Subcutaneous abdominal adipose tissue (tissue), 5 donors: ENCODE measurements at regions not wholly inside any gene's neighbourhood (a gene's known extent, or its start where the extent isn't known, plus 50 kb on each side); places are given as distances from the start of the nearest gene placed in this dataset.

Experiments used
- H3K27ac ChIP-seq: one replicate; pipeline ENCODE4 v1.7.0; 2013; ENCODE audit warnings: low read depth, mild to moderate bottlenecking, inconsistent platforms, low read length, moderate library complexity
- H3K27me3 ChIP-seq, 5 donors: one replicate each; pipeline ENCODE4 v1.7.0; 2013; ENCODE audit warnings: low read length in 5 of 5, inconsistent platforms in 1 of 5; ENCODE audit not compliant: control insufficient read depth in 5 of 5, insufficient read depth in 4 of 5
- H3K36me3 ChIP-seq, 5 donors: one replicate each; pipeline ENCODE4 v1.7.0; 2013; ENCODE audit warnings: low read length in 5 of 5; ENCODE audit not compliant: control insufficient read depth in 5 of 5, insufficient read depth in 5 of 5
- H3K4me1 ChIP-seq, 5 donors: one replicate each; pipeline ENCODE4 v1.7.0; 2013; ENCODE audit warnings: low read length in 5 of 5, mild to moderate bottlenecking in 3 of 5, moderate library complexity in 1 of 5; ENCODE audit not compliant: control insufficient read depth in 5 of 5, insufficient read depth in 5 of 5
- H3K4me3 ChIP-seq, 5 donors: one replicate each; pipeline ENCODE4 v1.7.0; 2013; ENCODE audit warnings: low read length in 5 of 5, low read depth in 1 of 5
- H3K9ac ChIP-seq, 5 donors: one replicate each; pipeline ENCODE4 v1.7.0; 2013; ENCODE audit warnings: low read length in 5 of 5, mild to moderate bottlenecking in 4 of 5, moderate library complexity in 3 of 5
- H3K9me3 ChIP-seq, 5 donors: one replicate each; pipeline ENCODE4 v1.7.0; 2013; ENCODE audit warnings: low read length in 5 of 5; ENCODE audit not compliant: control insufficient read depth in 5 of 5
- donor health status: healthy.
- donor health status: healthy.
- donor health status: healthy.
- donor health status: healthy.
- donor health status: healthy.

DNA sequence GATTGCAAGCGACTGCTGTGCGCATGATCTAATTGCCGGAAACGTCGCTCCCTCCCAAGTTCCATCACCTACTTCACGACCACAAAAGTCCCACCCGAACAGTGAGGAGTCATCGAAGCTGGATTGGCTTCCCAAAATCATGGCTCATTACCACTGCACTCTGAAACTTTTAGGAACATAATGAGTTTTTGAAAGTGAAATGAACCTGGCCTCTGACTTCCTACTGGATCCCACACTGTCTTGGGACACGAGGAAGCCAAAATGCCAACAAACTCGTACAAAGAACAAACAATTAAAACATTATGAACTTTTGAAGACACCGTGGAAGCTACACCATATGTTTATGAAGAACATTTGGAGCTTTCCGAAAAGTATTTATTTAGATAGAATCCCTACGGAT is 334.8 kb upstream of the TMPO start:
- Histone ChIP-seq H3K4me1 (peaks cover 0 to 10% (median 3%) of the 10 kb centered on the region in 5 donors), H3K27me3 (no peaks in the 10 kb centered on the region), H3K36me3 (no peaks in the 10 kb centered on the region), H3K4me3 (no peak overlapping the region), H3K9ac (no peak overlapping the region), H3K9me3 (no peaks in the 10 kb centered on the region), H3K27ac (no peak overlapping the region)

DNA sequence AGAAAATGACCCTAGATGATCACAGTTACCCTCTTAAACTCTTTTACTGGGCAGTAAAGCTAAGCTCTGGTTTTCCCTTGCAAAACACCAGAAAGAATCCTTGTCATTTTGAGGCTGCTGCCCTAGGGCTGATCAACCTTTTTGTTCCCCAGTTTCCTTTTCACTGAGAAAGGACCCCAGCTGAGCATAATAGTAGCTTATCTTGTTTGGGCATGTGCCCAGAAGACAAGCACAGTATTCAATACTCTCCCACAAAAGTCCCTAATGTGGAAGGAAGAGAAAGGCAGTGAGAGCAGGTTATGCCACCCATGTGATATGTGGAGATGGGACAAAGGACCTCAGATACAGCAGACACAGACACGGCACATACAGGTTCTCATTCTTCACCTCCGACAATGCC is 332.6 kb upstream of the TMPO start:
- Histone ChIP-seq H3K9me3 (no peaks in the 10 kb centered on the region), H3K4me1 (no peaks in the 10 kb centered on the region), H3K27me3 (no peaks in the 10 kb centered on the region), H3K4me3 (no peak overlapping the region), H3K27ac (no peak overlapping the region), H3K9ac (no peak overlapping the region), H3K36me3 (no peaks in the 10 kb centered on the region)

DNA sequence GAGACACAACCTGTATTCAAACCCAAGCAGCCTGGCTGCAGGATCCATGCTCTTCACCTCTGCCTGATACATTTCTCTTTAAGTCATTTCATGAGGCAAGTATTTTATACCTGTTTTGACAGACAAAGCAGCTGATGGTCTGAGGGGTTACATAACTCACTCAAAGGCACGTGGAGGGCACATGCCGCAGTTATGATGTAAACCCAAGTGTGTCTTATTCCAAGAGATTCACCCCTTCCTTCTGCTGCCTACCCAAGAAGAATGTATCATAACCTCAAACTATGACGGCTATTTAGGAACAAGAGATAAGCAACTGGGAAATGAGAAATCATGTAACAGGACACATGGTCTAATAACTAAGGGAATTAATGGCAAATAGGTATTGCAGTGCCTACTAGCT is 329.8 kb upstream of the TMPO start:
- Histone ChIP-seq H3K27ac (no peak overlapping the region), H3K9me3 (no peaks in the 10 kb centered on the region), H3K9ac (no peak overlapping the region), H3K27me3 (no peaks in the 10 kb centered on the region), H3K4me1 (no peaks in the 10 kb centered on the region), H3K36me3 (no peaks in the 10 kb centered on the region), H3K4me3 (no peak overlapping the region)

DNA sequence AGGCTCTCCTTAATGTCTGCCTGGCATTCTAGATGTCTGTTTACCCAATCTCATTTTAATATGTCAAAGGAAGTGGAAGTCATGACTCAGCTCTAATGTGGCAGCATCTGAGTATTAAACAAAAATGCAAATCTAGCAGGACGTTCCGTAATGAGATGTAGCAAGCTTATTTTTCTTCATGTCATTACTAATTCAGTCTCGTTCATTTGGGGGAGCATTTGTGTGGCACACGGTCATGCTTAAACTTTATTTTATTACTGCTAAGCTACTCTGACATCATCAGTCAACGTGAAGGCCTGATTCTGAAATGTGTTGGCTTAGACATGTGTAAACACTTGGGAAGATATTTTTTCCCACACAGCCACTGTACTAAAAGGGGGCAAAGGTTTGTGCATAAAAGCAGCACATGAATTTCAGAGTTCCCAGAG is 326.7 kb upstream of the TMPO start:
- H3K27ac ChIP-seq, result no peak overlapping the region
- no peaks in the 10 kb centered on the region for H3K36me3 ChIP-seq
- no peaks in the 10 kb centered on the region for H3K4me1 ChIP-seq
- no peaks in the 10 kb centered on the region for H3K9me3 ChIP-seq
- no peak overlapping the region for H3K9ac ChIP-seq
- no peak overlapping the region for H3K4me3 ChIP-seq
- H3K27me3 ChIP-seq, result no peaks in the 10 kb centered on the region

DNA sequence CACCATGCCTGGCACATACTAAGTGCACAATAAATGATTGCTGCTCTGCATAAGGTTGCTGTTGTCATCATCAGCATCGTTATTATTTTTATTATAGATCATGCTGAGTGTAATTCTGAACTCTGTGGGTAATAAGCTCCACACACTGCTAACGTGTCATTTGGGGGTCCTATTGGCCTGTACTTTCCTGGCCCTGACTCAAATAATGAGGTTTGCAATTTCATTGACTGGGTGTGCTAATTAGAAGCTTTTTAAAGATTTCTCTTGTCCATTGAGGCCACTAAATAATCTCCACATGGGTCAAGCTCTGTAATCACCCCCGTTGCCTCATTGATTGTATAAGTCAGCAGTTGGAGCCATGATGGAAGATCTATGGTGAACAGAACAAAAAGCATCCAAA is 320.8 kb upstream of the TMPO start:
- Histone ChIP-seq H3K27me3 (no peaks in the 10 kb centered on the region), H3K9me3 (no peaks in the 10 kb centered on the region), H3K4me1 (no peaks in the 10 kb centered on the region), H3K4me3 (no peak overlapping the region), H3K36me3 (no peaks in the 10 kb centered on the region), H3K27ac (no peak overlapping the region), H3K9ac (no peak overlapping the region)

DNA sequence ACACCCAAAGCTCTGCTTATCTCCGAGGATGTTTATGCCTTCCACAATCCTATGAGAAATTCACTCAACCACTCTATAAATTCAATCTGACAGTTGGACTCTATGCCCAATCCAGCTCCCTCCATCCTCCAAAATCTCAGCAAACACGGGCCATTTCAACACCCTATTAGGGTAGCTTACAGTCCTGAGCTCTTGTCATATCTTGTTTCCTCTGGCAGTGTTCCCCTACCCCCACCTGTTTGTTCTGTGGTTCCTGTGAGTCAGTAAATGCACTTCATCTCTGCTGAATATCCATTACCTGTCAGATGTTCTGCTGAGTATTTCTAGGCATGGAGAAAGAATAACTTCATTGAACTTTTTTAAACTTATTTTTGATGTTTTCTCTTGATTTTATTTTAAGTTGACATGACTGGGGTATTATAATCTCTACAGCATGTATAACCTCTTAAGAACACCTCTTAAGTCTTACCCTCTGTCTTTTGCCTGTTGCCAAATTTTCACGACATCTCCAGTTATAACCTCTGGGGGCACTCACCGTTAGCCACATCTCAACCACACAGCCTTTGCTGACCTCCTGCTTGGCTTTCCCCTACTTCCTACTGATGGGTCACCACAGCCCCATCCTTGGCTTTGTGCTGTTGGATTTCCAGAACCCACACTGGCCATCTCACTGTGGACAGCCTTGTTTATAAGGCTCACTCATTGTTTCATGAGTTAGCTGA is 317.0 kb upstream of the TMPO start:
- H3K9me3 ChIP-seq, result no peaks in the 10 kb centered on the region
- H3K27ac ChIP-seq, result no peak overlapping the region
- no peaks in the 10 kb centered on the region for H3K4me1 ChIP-seq
- H3K4me3 ChIP-seq, result no peak overlapping the region
- H3K36me3 ChIP-seq, result no peaks in the 10 kb centered on the region
- no peak overlapping the region for H3K9ac ChIP-seq
- H3K27me3 ChIP-seq, result no peaks in the 10 kb centered on the region

DNA sequence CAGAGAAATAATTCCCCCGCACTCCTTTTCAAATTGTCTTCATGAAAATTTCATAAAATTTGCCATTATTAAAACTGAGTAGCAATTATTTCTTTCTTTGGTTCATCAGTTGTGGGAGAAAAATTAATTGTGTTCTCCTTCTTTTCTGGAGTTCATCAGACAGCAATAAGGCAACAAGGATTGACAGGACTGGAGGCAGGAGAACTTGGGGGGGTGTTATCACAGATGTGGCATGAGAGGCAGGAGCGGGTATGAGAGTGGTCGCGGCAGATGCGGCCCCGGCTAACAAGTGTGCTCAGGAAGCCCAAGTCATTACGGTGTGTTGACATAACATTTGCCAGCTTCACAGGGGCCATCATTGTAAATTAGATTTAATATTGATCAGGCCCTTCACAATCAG is 306.6 kb upstream of the TMPO start:
- no peak overlapping the region for H3K9ac ChIP-seq
- H3K27me3 ChIP-seq, result no peaks in the 10 kb centered on the region
- no peak overlapping the region for H3K27ac ChIP-seq
- no peaks in the 10 kb centered on the region for H3K36me3 ChIP-seq
- peaks cover 0 to 10% (median 8%) of the 10 kb centered on the region in 5 donors for H3K4me1 ChIP-seq
- H3K9me3 ChIP-seq, result no peaks in the 10 kb centered on the region
- no peak overlapping the region for H3K4me3 ChIP-seq

DNA sequence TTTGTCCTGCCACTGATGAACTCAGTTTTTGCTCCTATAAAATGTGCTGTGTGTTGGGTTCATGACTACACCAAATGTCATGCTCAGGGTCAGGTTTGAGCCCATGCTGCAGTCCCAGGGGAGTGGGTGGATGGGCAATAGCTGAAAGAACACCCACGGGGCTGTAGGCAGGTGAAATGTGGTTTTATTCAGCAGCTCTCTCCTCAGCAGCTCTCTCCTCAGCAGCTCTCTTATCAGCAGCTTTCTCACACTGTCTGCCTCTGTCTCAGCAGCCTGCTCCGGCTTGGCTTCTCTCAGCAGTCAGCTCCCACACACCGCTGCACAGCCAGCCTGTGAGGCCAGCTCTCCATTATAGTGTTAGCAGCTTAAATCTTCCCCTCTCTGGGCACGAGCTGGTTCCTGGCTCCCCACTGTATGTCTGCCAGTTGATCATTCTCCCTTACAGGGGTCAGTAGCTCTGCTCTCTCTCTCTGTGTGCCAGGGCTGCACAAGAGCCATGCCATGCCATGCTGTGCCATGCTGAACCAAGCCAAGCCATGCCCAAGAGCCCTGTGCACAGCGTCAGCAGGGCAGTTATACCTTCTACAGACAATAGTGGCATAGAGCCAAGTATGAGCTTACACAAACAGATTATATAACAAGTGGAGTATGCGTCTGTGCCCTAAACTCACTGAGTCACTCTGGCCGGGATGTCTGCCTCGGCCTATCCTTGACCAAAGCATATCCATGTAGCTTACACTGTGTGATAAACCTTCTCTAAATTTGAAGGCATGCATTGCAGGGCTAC is 303.3 kb upstream of the TMPO start:
- H3K9me3 ChIP-seq, result no peaks in the 10 kb centered on the region
- H3K27ac ChIP-seq, result no peak overlapping the region
- no peak overlapping the region for H3K4me3 ChIP-seq
- H3K36me3 ChIP-seq, result no peaks in the 10 kb centered on the region
- no peaks in the 10 kb centered on the region for H3K27me3 ChIP-seq
- H3K9ac ChIP-seq, result no peak overlapping the region
- peaks cover 0 to 19% (median 12%) of the 10 kb centered on the region in 5 donors for H3K4me1 ChIP-seq

DNA sequence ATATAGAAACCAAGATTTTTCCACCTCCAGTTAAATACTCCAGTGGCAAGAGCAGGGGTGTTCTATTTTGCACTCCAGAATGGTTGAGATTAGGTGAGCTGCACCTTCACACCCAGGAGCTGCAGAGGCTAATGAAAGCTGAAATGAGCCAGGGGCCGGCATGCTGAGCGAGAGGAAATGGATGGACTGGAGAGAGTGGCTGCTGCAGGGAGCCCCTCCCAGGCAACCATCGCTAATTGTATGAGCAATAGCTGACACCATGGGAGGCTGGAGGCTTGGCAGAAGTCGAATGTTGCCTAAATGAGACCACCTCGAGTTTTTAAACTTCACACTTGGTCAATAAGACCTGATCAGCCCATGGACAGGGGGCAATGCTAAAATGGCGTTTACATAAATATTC is 301.8 kb upstream of the TMPO start:
- Histone ChIP-seq H3K27ac (no peak overlapping the region), H3K4me1 (peaks cover 0 to 19% (median 12%) of the 10 kb centered on the region in 5 donors), H3K9ac (no peak overlapping the region), H3K27me3 (no peaks in the 10 kb centered on the region), H3K36me3 (no peaks in the 10 kb centered on the region), H3K9me3 (no peaks in the 10 kb centered on the region), H3K4me3 (no peak overlapping the region)

DNA sequence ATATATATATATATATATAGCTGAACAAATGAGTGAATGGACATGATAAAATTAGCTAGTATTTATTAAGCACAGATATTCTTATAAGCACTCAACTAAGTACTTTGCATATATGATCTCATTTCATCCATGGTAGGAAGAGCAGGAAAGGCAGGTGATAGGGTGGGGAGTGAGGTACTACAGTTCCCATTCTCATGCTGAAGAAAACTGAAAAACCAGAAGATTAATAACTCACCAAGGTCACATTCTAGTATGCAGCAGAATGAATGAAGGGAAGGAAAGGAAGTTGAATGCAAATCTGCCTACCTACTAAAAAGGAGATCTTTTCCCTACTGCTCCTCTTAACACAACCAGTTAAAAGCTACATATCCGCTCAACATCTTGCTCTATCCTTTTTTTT is 298.1 kb upstream of the TMPO start:
- no peak overlapping the region for H3K9ac ChIP-seq
- H3K36me3 ChIP-seq, result no peaks in the 10 kb centered on the region
- H3K4me1 ChIP-seq, result peaks cover 0 to 15% (median 6%) of the 10 kb centered on the region in 5 donors
- no peak overlapping the region for H3K4me3 ChIP-seq
- no peaks in the 10 kb centered on the region for H3K27me3 ChIP-seq
- no peaks in the 10 kb centered on the region for H3K9me3 ChIP-seq
- no peak overlapping the region for H3K27ac ChIP-seq
